Activated CD8-positive, alpha-beta memory T cell treated with anti-CD3 and anti-CD28 coated beads, Interleukin-2, amount 10 ng/mL, durations not matched to agents 7 days and 5 days (primary cell): ENCODE measurements at regions not wholly inside any gene's neighbourhood (a gene's known extent, or its start where the extent isn't known, plus 50 kb on each side); places are given as distances from the start of the nearest gene placed in this dataset.
"Not testable (repeated sequence)": the region's sequence is repeated elsewhere in the genome, so short reads cannot be mapped to it uniquely, and the experiment has no call there.

ENCODE experiments used
- ATAC-seq: fragments of 150-1000 bp; cut with Tn5 transposase; one replicate; pipeline ENCODE4 v1.10.0; 2021; ENCODE audit warnings: moderate library complexity
- CTCF ChIA-PET: fragments of 350-600 bp; sonication (Branson Sonifier 250); formaldehyde crosslinking; loops from one replicate; lab custom pipeline; 2021; ENCODE audit warnings: antibody characterized with exemption; lab: Charles Lee
- DNase-seq: peaks from one replicate; pipeline ENCODE4 v3.0.0-alpha.2; 2020
- H3K27ac Mint-ChIP-seq: one replicate; pipeline ENCODE4 v1.8.0; 2021; ENCODE audit warnings: mild to moderate bottlenecking, mixed read lengths
- H3K27me3 Mint-ChIP-seq: one replicate; pipeline ENCODE4 v1.8.0; 2021; ENCODE audit warnings: mixed read lengths
- H3K36me3 Mint-ChIP-seq: one replicate; pipeline ENCODE4 v1.8.0; 2021; ENCODE audit warnings: mild to moderate bottlenecking, mixed read lengths
- H3K4me1 Mint-ChIP-seq: one replicate; pipeline ENCODE4 v1.8.0; 2021; ENCODE audit warnings: mixed read lengths
- H3K4me3 Mint-ChIP-seq: one replicate; pipeline ENCODE4 v1.8.0; 2021; ENCODE audit warnings: mild to moderate bottlenecking, moderate library complexity, mixed read lengths
- H3K9me3 Mint-ChIP-seq: one replicate; pipeline ENCODE4 v1.8.0; 2022; ENCODE audit warnings: low read depth, mixed read lengths

DNA sequence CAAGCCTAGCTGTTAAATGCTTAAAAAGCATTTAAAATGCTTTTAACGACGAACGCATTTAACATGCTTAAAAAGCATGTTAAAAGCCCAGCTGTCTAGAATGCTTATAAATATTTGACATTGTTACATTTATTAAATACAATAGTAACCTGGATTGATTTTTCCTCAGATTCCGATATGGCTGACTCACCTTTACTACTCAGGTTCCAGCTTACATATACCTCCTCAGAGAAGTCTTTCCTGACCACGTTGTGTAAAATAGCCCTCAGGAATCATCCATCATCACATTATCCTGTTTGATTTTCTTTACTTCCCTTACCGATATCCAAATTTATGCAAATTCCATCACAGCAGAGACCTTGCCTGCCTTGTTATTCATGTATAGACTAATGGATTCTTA lies 51.4 kb downstream of the SLC41A2 start:
- no peaks in the 10 kb centered on the region for H3K9me3 Mint-ChIP-seq
- H3K4me3 Mint-ChIP-seq: no peak overlapping the region
- ATAC-seq (no peak), DNase-seq (no peak)
- peaks cover 5% of the 10 kb centered on the region for H3K36me3 Mint-ChIP-seq
- CTCF ChIA-PET: no interaction called here
- no peak overlapping the region for H3K27ac Mint-ChIP-seq
- H3K27me3 Mint-ChIP-seq: no peaks in the 10 kb centered on the region
- H3K4me1 Mint-ChIP-seq: no peaks in the 10 kb centered on the region

DNA sequence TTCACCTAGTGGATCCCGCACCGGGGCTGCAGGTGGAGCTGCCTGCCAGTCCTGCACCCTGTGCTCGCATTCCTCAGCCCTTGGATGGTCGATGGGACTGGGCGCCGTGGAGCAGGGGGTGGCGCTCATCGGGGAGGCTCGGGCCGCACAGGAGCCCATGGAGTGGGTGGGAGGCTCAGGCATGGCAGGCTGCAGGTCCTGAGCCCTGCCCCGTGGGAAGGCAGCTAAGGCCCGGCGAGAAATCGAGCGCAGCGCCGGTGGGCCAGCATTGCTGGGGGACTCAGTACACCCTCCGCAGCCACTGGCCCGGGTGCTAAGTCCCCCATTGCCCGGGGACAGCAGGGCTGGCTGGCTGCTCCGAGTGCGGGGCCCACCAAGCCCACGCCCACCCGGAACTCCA lies 52.6 kb downstream of the SLC41A2 start:
- not testable (repeated sequence) for H3K4me3 Mint-ChIP-seq, H3K36me3 Mint-ChIP-seq, H3K9me3 Mint-ChIP-seq, DNase-seq, ATAC-seq, H3K4me1 Mint-ChIP-seq, H3K27ac Mint-ChIP-seq, H3K27me3 Mint-ChIP-seq
- CTCF ChIA-PET: interaction anchor here (0.6 kb wide), 1 partner anchor 524 kb away, joined by 4 read pairs; no protein-coding TSS in a partner anchor

DNA sequence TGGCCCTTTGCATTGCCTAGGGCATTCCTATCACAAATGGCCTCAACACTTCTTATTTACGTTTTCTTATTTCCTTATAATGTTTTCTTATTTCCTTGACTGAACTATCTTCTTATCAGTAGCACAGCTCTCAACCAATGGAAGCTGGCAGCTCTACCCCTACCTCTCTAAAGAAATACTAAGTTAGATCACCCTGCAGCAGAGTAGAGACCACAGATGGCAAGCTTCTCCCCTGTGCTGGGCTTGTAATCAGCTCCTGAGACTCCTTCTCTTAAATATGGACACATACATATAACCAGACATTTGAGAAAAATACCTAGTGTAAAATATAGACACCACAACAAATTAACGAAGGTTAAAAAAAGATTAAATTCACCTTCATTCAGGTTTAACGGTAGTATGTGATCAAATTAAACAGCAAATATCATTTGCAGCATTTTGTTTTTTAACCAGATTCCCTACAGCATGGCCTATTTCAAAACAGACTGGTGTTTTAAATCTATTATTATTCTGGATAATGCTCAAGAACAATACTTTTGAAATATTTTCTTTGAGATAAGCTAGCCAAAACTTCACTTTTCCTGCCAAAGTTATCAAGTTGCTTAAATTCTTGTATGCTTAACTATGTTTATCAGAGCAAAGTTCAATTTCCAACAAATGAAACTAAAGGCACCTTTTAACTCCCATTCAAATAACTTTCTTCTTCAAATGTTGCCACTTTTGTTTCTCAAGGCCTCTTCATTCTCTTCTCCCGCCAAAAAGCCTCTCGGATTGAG lies 54.3 kb downstream of the SLC41A2 start:
- CTCF ChIA-PET: no interaction called here
- H3K36me3 Mint-ChIP-seq: peaks cover 4% of the 10 kb centered on the region
- no peak for DNase-seq
- H3K4me1 Mint-ChIP-seq: no peaks in the 10 kb centered on the region
- no peak for ATAC-seq
- H3K27ac Mint-ChIP-seq: no peak overlapping the region
- H3K9me3 Mint-ChIP-seq: no peaks in the 10 kb centered on the region
- H3K4me3 Mint-ChIP-seq: no peak overlapping the region
- H3K27me3 Mint-ChIP-seq: no peaks in the 10 kb centered on the region

DNA sequence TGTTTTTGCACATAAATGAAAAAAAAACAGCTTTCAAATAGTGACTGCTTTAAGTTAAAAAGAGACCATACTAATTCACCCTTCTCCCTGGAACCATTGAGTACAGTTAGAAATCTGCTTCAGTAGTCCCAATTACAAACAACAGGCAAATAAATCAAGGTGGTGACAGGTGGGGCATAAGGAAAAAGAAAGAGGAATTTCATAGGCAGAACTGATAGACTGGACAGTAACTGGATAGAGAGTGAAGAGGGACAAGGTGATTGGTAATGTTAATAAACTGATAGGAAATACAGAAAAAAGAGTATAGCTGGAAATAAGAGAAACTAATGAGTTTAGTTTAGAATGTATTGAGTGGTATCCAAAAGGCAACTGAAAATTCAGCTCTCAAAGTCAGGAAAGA lies 56.0 kb downstream of the SLC41A2 start:
- no peak overlapping the region for H3K4me3 Mint-ChIP-seq
- CTCF ChIA-PET: no interaction called here
- H3K36me3 Mint-ChIP-seq: peaks cover 7% of the 10 kb centered on the region
- ATAC-seq (no peak), DNase-seq (no peak)
- no peaks in the 10 kb centered on the region for H3K9me3 Mint-ChIP-seq
- H3K4me1 Mint-ChIP-seq: no peaks in the 10 kb centered on the region
- H3K27me3 Mint-ChIP-seq: no peaks in the 10 kb centered on the region
- no peak overlapping the region for H3K27ac Mint-ChIP-seq

DNA sequence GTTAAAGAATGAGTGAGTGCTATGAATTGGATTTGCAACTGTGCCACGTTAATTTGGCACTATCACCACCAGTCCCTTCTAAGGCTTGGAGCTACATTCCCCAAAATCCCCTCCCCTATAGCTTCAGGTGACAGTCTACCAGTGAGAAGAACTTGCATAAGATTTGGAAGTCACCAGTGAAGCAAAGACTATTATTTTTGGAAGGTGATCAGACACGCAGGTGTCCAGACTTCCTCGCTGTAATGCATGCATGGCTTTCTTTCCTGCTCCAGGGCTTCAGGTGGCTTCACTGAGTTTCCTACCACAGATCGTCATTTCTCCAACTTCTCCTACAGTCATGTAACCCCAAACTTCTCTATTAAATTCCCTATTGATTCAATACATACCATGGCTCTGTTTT lies 61.4 kb downstream of the SLC41A2 start:
- H3K27ac Mint-ChIP-seq: no peak overlapping the region
- H3K4me3 Mint-ChIP-seq: no peak overlapping the region
- ATAC-seq: no peak
- H3K9me3 Mint-ChIP-seq: no peaks in the 10 kb centered on the region
- peaks cover 3% of the 10 kb centered on the region for H3K27me3 Mint-ChIP-seq
- peaks cover 3% of the 10 kb centered on the region for H3K36me3 Mint-ChIP-seq
- no peak for DNase-seq
- no peaks in the 10 kb centered on the region for H3K4me1 Mint-ChIP-seq
- CTCF ChIA-PET: no interaction called here

DNA sequence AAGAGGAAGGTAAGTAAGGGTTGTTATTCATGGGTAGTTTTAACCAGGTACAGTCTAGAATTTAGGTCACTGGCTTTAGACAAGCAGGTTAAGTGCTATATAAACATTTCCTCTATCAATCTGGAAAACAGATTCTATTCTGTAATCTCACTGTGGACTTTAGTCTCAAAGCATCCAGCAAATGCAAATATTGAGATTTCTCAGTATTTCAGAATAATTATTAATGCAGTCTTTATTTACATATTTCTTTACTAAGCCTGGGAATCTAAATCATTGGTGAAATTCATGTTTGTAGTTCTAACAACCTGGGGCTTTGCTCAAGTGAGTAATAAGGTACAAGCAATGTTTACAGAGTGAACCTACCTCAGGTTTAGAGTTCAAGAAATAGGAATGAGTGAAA lies 61.9 kb downstream of the SLC41A2 start:
- no peaks in the 10 kb centered on the region for H3K4me1 Mint-ChIP-seq
- ATAC-seq: no peak
- H3K9me3 Mint-ChIP-seq: peaks cover under 1% of the 10 kb centered on the region
- DNase-seq: no peak
- H3K36me3 Mint-ChIP-seq: peaks cover 3% of the 10 kb centered on the region
- H3K4me3 Mint-ChIP-seq: no peak overlapping the region
- peaks cover 3% of the 10 kb centered on the region for H3K27me3 Mint-ChIP-seq
- CTCF ChIA-PET: no interaction called here
- H3K27ac Mint-ChIP-seq: no peak overlapping the region

DNA sequence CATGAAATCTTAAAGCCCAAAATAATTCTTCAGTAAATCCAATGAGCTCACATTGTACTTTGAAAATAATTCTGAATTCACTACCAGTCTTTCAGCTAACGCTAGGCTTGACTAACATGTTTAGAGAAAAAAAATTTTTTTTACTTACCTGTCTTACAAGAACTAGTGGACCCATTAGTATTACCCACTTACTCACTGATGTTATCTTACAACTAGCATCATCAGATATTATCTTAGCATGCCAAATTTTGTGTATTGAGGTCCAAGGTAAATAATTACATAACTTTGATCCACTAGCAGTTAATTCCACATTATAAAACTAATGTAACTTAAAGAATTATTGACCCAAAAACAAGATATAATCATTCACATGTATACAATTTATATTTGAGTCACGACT lies 62.7 kb downstream of the SLC41A2 start:
- Mint-ChIP-seq H3K9me3 (peaks cover 2% of the 10 kb centered on the region), H3K27ac (no peak overlapping the region), H3K36me3 (peaks cover 3% of the 10 kb centered on the region), H3K27me3 (peaks cover 3% of the 10 kb centered on the region), H3K4me3 (no peak overlapping the region), H3K4me1 (no peaks in the 10 kb centered on the region)
- no peak for DNase-seq
- CTCF ChIA-PET: no interaction called here
- no peak for ATAC-seq

DNA sequence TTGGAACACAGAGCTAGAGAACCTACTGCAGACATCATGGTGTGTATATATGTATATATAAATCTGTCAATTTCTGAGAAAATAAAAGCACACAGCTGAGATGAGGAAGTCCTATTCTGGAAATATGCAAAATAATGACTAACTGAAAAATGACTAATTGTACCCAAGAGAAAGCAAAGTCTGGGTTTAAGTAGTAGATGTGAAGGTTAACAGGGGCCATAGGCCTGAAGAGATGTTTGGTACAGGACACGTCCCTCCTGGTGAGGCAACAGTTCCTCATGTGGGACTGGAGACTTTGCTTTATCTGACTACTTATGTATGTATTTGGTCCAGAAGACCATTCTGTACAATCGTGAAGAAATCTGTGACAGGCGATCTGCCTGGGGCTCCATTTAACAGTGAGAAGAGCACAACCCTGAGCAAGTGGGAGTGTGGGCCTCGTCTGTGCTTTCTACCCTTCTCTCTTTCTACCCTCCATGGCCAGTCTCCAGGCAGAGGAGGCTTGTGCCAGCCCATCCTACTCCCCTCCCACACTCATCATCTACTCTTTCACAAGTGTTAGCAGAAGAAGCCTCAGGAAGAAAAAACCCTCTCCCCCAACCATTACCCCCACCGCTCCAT lies 67.5 kb downstream of the SLC41A2 start:
- Mint-ChIP-seq H3K9me3 (peaks cover 2% of the 10 kb centered on the region), H3K4me3 (no peak overlapping the region), H3K4me1 (no peaks in the 10 kb centered on the region), H3K36me3 (no peaks in the 10 kb centered on the region), H3K27me3 (no peaks in the 10 kb centered on the region), H3K27ac (no peak overlapping the region)
- ATAC-seq: no peak
- CTCF ChIA-PET: interaction anchor here (2.2 kb wide), 1 partner anchor 509 kb away, joined by 6 read pairs; no protein-coding TSS in a partner anchor
- no peak for DNase-seq

DNA sequence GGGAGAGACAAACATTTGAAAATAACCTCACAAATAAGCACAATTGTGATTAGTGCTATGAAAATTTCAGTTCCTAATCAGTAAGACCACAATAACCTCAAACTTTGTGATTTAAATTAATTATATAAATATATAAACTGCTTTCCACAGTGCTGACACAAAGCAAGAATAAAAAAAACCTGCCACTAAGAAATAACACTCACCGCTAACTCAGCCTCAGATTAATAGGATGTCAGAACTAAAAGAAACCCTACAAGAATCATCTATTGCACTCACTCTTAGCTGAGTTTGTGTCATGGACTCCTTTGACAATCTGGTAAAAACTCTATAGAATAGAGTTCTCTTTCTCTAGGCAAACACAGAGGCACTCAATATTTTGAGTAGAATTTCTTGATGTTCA lies 68.4 kb downstream of the SLC41A2 start:
- Mint-ChIP-seq H3K36me3 (no peaks in the 10 kb centered on the region), H3K27ac (no peak overlapping the region), H3K27me3 (no peaks in the 10 kb centered on the region), H3K4me1 (no peaks in the 10 kb centered on the region), H3K4me3 (no peak overlapping the region), H3K9me3 (peaks cover 2% of the 10 kb centered on the region)
- CTCF ChIA-PET: interaction anchor here (2.2 kb wide), 1 partner anchor 508 kb away, joined by 6 read pairs; no protein-coding TSS in a partner anchor
- DNase-seq (no peak), ATAC-seq (no peak)

DNA sequence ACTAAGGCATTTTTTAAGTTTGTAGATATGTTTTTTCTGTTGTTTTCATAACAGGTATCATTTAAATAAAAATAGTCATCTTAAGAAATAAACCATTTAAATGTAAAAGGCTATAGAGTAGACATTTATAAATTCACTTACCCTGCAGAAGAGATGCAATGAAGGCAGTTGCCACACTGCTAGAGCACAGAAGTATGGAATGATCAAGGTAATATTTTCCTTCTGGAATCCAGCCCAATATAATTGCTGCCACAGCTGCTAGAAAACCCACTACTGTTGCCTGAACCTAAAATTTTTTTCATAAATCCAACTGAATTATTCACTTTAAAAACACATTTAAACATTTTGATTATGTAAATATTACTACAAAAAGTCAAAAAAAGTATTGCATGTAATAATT lies 69.2 kb downstream of the SLC41A2 start:
- no peaks in the 10 kb centered on the region for H3K4me1 Mint-ChIP-seq
- H3K4me3 Mint-ChIP-seq: no peak overlapping the region
- no peaks in the 10 kb centered on the region for H3K27me3 Mint-ChIP-seq
- no peaks in the 10 kb centered on the region for H3K36me3 Mint-ChIP-seq
- DNase-seq (no peak), ATAC-seq (no peak)
- CTCF ChIA-PET: interaction anchor here (2.2 kb wide), 1 partner anchor 507 kb away, joined by 6 read pairs; no protein-coding TSS in a partner anchor
- no peak overlapping the region for H3K27ac Mint-ChIP-seq
- peaks cover 2% of the 10 kb centered on the region for H3K9me3 Mint-ChIP-seq

DNA sequence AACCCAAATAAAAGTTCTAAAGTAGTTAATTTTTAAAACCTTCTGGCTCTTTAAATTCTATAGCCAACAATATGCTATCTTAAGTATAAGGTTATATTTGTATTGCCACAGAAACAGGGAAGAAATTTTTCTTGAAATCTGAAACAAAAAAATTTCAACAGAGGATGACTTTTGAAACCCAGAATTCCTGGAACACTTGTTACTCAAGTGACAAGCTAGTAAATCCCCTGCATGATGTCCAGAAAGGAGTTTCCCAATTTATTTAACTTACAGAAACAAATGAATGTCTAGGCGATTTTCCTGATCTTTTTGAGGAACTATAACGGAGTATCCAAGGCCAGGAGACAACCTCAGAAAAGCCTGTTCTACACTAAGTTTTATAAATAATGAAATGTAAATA lies 69.6 kb downstream of the SLC41A2 start:
- DNase-seq (no peak), ATAC-seq (no peak)
- Mint-ChIP-seq H3K27me3 (no peaks in the 10 kb centered on the region), H3K9me3 (peaks cover 2% of the 10 kb centered on the region), H3K27ac (no peak overlapping the region), H3K4me1 (no peaks in the 10 kb centered on the region), H3K4me3 (no peak overlapping the region), H3K36me3 (no peaks in the 10 kb centered on the region)
- CTCF ChIA-PET: interaction anchor here (2.2 kb wide), 1 partner anchor 507 kb away, joined by 6 read pairs; no protein-coding TSS in a partner anchor

DNA sequence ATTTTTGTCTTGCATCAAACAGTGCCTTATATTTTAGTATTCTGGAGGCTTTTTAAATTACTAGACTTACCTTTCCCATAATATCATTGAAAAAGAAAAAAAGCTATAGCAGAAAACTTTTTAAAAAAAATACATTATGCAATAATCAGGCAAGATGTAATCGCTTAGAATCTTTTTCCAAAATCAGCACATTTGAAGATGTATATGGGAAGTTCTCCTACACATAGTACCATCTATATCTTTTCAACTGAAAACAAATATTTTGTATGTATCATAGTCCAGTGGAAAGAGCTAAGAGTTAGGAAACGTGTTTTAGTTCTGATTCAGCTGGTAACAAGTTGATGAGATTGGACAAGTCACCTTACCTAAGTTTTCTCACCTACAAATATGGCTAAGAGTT lies 70.6 kb downstream of the SLC41A2 start:
- Mint-ChIP-seq H3K36me3 (no peaks in the 10 kb centered on the region), H3K4me3 (no peak overlapping the region), H3K27me3 (no peaks in the 10 kb centered on the region), H3K27ac (no peak overlapping the region), H3K9me3 (peaks cover 2% of the 10 kb centered on the region), H3K4me1 (no peaks in the 10 kb centered on the region)
- ATAC-seq (no peak), DNase-seq (no peak)
- CTCF ChIA-PET: interaction anchor here (0.8 kb wide), 1 partner anchor 506 kb away, joined by 3 read pairs; no protein-coding TSS in a partner anchor

DNA sequence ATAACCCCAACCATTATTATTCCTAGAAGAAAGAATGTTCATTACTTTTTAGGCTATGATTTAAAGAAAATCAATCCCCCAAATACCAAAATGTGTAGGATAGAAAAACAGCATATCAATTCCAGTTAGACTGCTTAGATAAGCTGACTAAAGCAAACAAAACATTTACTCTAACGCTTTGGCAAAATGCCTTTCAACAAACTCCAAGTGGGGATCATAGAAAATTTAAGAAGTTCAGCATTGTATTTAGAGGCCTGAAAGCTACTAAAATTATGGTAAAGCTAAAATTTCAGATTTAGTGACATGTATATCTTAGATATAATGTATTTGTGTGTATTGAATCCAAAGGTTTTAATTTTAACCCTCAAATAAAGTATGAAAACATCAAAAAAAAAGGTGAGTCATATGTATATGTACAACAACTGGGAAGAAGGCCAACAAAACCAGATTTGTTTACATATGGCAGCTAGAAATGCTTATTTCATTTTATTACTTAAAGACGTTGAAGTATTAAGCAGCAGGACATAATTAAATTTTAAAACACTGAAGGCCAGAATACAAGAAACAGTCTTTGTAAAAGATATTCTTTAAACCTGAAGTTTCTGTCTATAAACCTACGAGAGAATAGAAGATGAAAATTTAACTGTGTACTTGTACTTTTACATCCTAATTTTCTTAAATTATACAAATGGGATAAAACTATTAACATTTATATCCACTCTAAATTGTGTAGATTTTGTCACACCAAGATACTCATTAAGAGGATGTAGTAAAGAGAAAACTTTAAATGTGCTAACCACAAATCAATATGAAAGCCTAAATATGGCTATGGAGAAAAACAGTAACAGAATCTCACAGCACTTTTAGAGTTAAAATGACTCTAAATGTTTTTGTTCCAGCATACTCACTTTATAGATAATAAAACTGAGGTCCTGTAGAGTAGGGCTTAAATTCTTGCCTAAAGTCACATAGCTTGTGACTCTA lies 71.4 kb downstream of the SLC41A2 start:
- peaks cover 2% of the 10 kb centered on the region for H3K9me3 Mint-ChIP-seq
- no peaks in the 10 kb centered on the region for H3K36me3 Mint-ChIP-seq
- no peak overlapping the region for H3K4me3 Mint-ChIP-seq
- CTCF ChIA-PET: interaction anchor here (0.8 kb wide), 1 partner anchor 505 kb away, joined by 3 read pairs; no protein-coding TSS in a partner anchor
- H3K4me1 Mint-ChIP-seq: no peaks in the 10 kb centered on the region
- DNase-seq (no peak), ATAC-seq (no peak)
- no peak overlapping the region for H3K27ac Mint-ChIP-seq
- peaks cover 2% of the 10 kb centered on the region for H3K27me3 Mint-ChIP-seq
